Liver (tissue), 8 donors: ENCODE measurements at regions not wholly inside any gene's neighbourhood (a gene's known extent, or its start where the extent isn't known, plus 50 kb on each side); places are given as distances from the start of the nearest gene placed in this dataset.

Source experiments
- DNase-seq: peaks from one replicate; pipeline ENCODE4 v3.0.0-alpha.2; 2017; ENCODE audit warnings: low spot score
- H3K27ac ChIP-seq, 2 donors: one replicate each; pipeline ENCODE4 v1.7.0; 2013; ENCODE audit warnings: inconsistent platforms in 2 of 2, low read length in 2 of 2, control low read depth in 1 of 2, low read depth in 1 of 2, mild to moderate bottlenecking in 1 of 2
- H3K27me3 ChIP-seq, 4 donors: one replicate each; pipeline versions ENCODE4 v1.6.1 to v1.7.0; 2013; ENCODE audit warnings: low read length in 3 of 4, inconsistent platforms in 1 of 4, mild to moderate bottlenecking in 1 of 4, moderate library complexity in 1 of 4; ENCODE audit not compliant: control insufficient read depth in 4 of 4, insufficient read depth in 4 of 4
- H3K36me3 ChIP-seq, 4 donors: one replicate each; pipeline versions ENCODE4 v1.6.1 to v1.7.0; 2013; ENCODE audit warnings: low read length in 3 of 4, mild to moderate bottlenecking in 3 of 4, low read depth in 1 of 4, moderate library complexity in 1 of 4; ENCODE audit not compliant: control insufficient read depth in 4 of 4, insufficient read depth in 3 of 4
- H3K4me1 ChIP-seq, 4 donors: one replicate each; pipeline versions ENCODE4 v1.6.1 to v1.7.0; 2013; ENCODE audit warnings: low read length in 3 of 4, mild to moderate bottlenecking in 3 of 4, moderate library complexity in 1 of 4; ENCODE audit not compliant: control insufficient read depth in 4 of 4, insufficient read depth in 4 of 4
- H3K4me3 ChIP-seq, 3 donors: one replicate each; pipeline versions ENCODE4 v1.6.1 to v1.7.0; 2013; ENCODE audit warnings: low read length in 3 of 3, control low read depth in 1 of 3, low read depth in 1 of 3, mild to moderate bottlenecking in 1 of 3
- H3K9ac ChIP-seq, 2 donors: one replicate each; pipeline ENCODE4 v1.7.0; 2013; ENCODE audit warnings: low read length in 2 of 2, mild to moderate bottlenecking in 2 of 2, moderate library complexity in 2 of 2, control low read depth in 1 of 2, low read depth in 1 of 2
- H3K9me3 ChIP-seq, 4 donors: one replicate each; pipeline versions ENCODE4 v1.6.1 to v1.7.0; 2013; ENCODE audit warnings: low read length in 3 of 4; ENCODE audit not compliant: control insufficient read depth in 4 of 4
- EGR1 ChIP-seq, 2 donors: IDR thresholded peaks; 2 replicates each; pipeline ENCODE4 v1.6.1; 2016 to 2018; ENCODE audit warnings: antibody characterized with exemption in 2 of 2, low read depth in 2 of 2
- FOXA1 ChIP-seq: IDR thresholded peaks from 2 replicates; pipeline ENCODE4 v1.6.1; 2016; ENCODE audit warnings: antibody characterized with exemption
- FOXA2 ChIP-seq: IDR thresholded peaks from 2 replicates; pipeline ENCODE4 v1.6.1; 2016; ENCODE audit warnings: antibody characterized with exemption
- GABPA ChIP-seq, 2 donors: IDR thresholded peaks in 1 of 2; conservative IDR thresholded peaks in 1 of 2; 2 replicates each; pipeline ENCODE4 v1.6.1; 2016; ENCODE audit warnings: antibody characterized with exemption in 2 of 2, mild to moderate bottlenecking in 1 of 2, moderate library complexity in 1 of 2
- HNF4A ChIP-seq, 2 donors: conservative IDR thresholded peaks; 2 replicates each; pipeline ENCODE4 v1.6.1; 2016; ENCODE audit warnings: antibody characterized with exemption in 2 of 2, mild to moderate bottlenecking in 2 of 2
- HNF4G ChIP-seq: IDR thresholded peaks from 2 replicates; pipeline ENCODE4 v1.6.1; 2016; ENCODE audit warnings: antibody characterized with exemption
- JUND ChIP-seq, 2 donors: IDR thresholded peaks; 2 replicates each; pipeline ENCODE4 v1.6.1; 2016; ENCODE audit warnings: antibody characterized with exemption in 2 of 2
- NR2F2 ChIP-seq: IDR thresholded peaks from 2 replicates; pipeline ENCODE4 v1.6.1; 2016; ENCODE audit warnings: antibody characterized with exemption
- RAD21 ChIP-seq, 2 donors: IDR thresholded peaks; 2 replicates each; pipeline ENCODE4 v1.6.1; 2016; ENCODE audit warnings: antibody characterized with exemption in 2 of 2, mild to moderate bottlenecking in 2 of 2
- RXRA ChIP-seq, 2 donors: IDR thresholded peaks; 2 replicates each; pipeline ENCODE4 v1.6.1; 2017 to 2018; ENCODE audit warnings: antibody characterized with exemption in 2 of 2, mild to moderate bottlenecking in 1 of 2
- SP1 ChIP-seq: IDR thresholded peaks from 2 replicates; pipeline ENCODE4 v1.6.1; 2018; ENCODE audit warnings: antibody characterized with exemption, mild to moderate bottlenecking
- TAF1 ChIP-seq: conservative IDR thresholded peaks from 2 replicates; pipeline ENCODE4 v1.6.1; 2016; ENCODE audit warnings: antibody characterized with exemption, mild to moderate bottlenecking
- YY1 ChIP-seq: IDR thresholded peaks from 2 replicates; pipeline ENCODE4 v1.6.1; 2016; ENCODE audit warnings: antibody characterized with exemption, mild to moderate bottlenecking
- WGBS: extraction: QIAGEN DNeasy Blood & Tissue Kit; methylation state at CpG from one replicate; pipeline ENCODE4 v1.1.7; 2013; 5-methylcytosine and 5-hydroxymethylcytosine counted together
- TF ChIP-seq, protein P1 (sequence below): IDR thresholded peaks from 2 replicates; pipeline ENCODE4 v1.6.1; 2016; ENCODE audit warnings: antibody characterized with exemption
- TF ChIP-seq, protein P2 (sequence below): IDR thresholded peaks from 2 replicates; pipeline ENCODE4 v1.6.1; 2016; ENCODE audit warnings: antibody characterized with exemption
- TF ChIP-seq, protein P3 (sequence below): IDR thresholded peaks from 2 replicates; pipeline ENCODE4 v1.6.1; 2016; ENCODE audit warnings: antibody characterized with exemption, mild to moderate bottlenecking
- TF ChIP-seq, protein P4 (sequence below): IDR thresholded peaks from 2 replicates; pipeline ENCODE4 v1.6.1; 2016; ENCODE audit warnings: antibody characterized with exemption
- TF ChIP-seq, protein P5 (sequence below): fragments of 150-350 bp; IDR thresholded peaks from 2 replicates; pipeline ENCODE4 v1.5.1; 2017; ENCODE audit warnings: improper control_type of control experiment, low read depth, low read length; ENCODE audit not compliant: missing input control
- donor health status: healthy.
- donor health status: healthy.
- donor health status: healthy.
- donor health status: healthy.
- donor health status: healthy.

DNA sequence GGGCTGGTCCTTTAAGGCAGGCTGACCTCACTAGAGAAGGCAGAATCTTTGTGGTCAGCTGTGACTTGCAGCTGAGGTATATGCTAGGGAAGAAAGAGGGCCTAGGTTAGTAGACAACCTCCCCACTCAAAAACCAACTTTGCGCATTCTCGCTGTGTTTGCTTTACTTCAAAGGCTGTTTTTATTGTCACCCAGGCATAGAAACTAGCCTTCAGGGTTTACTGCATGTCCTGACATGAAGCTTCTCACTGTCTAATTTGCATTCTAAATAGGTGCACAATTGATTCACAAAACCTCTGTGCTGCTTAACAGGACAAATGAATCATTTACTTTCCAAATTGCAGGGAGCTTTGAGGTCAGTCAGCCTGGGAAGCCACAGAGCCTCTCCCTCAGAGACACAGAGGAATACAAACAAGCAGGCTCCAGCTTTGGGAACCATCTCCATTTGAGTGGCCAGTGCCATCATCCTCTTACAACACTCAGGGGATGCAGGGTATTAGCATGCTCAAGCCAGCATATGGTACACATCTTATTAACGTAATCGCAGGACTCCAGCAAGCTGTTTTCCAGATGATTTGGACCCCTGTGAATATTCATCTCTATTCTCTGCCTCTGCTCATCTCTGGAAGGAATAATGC, 596.4 kb upstream of the GHITM start:
- H3K9me3 ChIP-seq = no peaks in the 10 kb centered on the region
- no peak overlapping the region for H3K27ac ChIP-seq
- no peaks in the 10 kb centered on the region for H3K4me1 ChIP-seq
- no peaks in the 10 kb centered on the region for H3K27me3 ChIP-seq
- no peak for DNase-seq
- H3K36me3 ChIP-seq = no peaks in the 10 kb centered on the region
- no peak overlapping the region for H3K4me3 ChIP-seq
- 81% methylated on average over 4 of the region's 4 CpGs for WGBS
- TF ChIP-seq YY1 = no peak
- no peak for TF ChIP-seq RXRA (IDR thresholded peaks at IDR 0.05)
- no peak for TF ChIP-seq NR2F2
- TF ChIP-seq RAD21 (IDR thresholded peaks at IDR 0.05) = no peak
- no peak overlapping the region for H3K9ac ChIP-seq

DNA sequence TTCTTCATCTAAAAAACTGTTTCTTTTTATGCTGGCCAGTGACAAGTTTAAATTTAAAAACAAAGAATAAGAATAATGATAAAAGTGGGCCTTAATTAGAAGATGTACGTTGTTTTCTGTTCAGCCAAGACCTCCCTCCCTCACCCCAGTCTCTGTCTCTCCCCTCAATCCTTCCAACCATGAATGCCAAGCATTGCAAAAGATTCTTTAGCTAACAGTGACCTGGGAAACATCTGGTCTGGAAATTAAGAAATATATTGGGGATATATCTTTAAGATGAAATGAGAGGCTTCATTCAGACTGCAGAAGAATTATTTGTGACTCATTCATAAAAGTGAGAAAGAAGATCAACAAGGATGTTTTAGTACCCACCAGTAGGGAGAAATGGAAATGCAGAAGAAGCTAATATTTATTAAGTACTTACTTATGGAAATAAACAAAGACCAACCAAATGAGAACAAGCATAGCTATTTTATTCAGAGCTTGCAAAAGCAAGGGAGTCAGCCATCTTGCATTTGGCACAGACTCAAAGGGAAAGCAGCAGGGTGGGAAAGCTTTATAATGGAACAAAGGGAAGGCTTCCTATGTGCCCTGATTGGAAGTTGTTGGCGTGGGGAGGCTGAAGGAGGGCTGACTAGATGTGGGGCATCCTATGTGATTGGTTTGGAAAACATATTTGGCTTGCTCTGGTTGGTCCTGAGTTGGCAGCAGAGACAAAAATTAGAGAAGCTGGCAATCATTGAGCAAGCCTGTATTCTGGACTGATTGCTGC, 595.4 kb upstream of the GHITM start:
- Histone ChIP-seq H3K9ac (no peak overlapping the region), H3K9me3 (no peaks in the 10 kb centered on the region), H3K27me3 (no peaks in the 10 kb centered on the region), H3K27ac (no peak overlapping the region), H3K36me3 (no peaks in the 10 kb centered on the region), H3K4me3 (no peak overlapping the region), H3K4me1 (no peaks in the 10 kb centered on the region)
- TF ChIP-seq, protein P1, sequence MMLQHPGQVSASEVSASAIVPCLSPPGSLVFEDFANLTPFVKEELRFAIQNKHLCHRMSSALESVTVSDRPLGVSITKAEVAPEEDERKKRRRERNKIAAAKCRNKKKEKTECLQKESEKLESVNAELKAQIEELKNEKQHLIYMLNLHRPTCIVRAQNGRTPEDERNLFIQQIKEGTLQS = no peak
- TF ChIP-seq HNF4G (no peak), NR2F2 (no peak), RAD21 (IDR thresholded peaks at IDR 0.05) (no peak), JUND (IDR thresholded peaks at IDR 0.05) (no peak), GABPA (IDR thresholded peaks at IDR 0.05 in 1 of 2, conservative IDR thresholded peaks at IDR 0.05 in 1 of 2) (no peak), FOXA1 (no peak), TAF1 (no peak), FOXA2 (no peak), YY1 (no peak), EGR1 (IDR thresholded peaks at IDR 0.05; ENCODE audit: low read depth in 2 of 2) (no peak), SP1 (no peak), RXRA (IDR thresholded peaks at IDR 0.05) (no peak), HNF4A (conservative IDR thresholded peaks at IDR 0.05) (no peak)
- TF ChIP-seq, protein P2, sequence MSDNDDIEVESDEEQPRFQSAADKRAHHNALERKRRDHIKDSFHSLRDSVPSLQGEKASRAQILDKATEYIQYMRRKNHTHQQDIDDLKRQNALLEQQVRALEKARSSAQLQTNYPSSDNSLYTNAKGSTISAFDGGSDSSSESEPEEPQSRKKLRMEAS = no peak
- TF ChIP-seq, protein P3, sequence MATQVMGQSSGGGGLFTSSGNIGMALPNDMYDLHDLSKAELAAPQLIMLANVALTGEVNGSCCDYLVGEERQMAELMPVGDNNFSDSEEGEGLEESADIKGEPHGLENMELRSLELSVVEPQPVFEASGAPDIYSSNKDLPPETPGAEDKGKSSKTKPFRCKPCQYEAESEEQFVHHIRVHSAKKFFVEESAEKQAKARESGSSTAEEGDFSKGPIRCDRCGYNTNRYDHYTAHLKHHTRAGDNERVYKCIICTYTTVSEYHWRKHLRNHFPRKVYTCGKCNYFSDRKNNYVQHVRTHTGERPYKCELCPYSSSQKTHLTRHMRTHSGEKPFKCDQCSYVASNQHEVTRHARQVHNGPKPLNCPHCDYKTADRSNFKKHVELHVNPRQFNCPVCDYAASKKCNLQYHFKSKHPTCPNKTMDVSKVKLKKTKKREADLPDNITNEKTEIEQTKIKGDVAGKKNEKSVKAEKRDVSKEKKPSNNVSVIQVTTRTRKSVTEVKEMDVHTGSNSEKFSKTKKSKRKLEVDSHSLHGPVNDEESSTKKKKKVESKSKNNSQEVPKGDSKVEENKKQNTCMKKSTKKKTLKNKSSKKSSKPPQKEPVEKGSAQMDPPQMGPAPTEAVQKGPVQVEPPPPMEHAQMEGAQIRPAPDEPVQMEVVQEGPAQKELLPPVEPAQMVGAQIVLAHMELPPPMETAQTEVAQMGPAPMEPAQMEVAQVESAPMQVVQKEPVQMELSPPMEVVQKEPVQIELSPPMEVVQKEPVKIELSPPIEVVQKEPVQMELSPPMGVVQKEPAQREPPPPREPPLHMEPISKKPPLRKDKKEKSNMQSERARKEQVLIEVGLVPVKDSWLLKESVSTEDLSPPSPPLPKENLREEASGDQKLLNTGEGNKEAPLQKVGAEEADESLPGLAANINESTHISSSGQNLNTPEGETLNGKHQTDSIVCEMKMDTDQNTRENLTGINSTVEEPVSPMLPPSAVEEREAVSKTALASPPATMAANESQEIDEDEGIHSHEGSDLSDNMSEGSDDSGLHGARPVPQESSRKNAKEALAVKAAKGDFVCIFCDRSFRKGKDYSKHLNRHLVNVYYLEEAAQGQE = no peak
- TF ChIP-seq, protein P4, sequence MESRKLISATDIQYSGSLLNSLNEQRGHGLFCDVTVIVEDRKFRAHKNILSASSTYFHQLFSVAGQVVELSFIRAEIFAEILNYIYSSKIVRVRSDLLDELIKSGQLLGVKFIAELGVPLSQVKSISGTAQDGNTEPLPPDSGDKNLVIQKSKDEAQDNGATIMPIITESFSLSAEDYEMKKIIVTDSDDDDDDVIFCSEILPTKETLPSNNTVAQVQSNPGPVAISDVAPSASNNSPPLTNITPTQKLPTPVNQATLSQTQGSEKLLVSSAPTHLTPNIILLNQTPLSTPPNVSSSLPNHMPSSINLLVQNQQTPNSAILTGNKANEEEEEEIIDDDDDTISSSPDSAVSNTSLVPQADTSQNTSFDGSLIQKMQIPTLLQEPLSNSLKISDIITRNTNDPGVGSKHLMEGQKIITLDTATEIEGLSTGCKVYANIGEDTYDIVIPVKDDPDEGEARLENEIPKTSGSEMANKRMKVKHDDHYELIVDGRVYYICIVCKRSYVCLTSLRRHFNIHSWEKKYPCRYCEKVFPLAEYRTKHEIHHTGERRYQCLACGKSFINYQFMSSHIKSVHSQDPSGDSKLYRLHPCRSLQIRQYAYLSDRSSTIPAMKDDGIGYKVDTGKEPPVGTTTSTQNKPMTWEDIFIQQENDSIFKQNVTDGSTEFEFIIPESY = no peak
- TF ChIP-seq, protein P5, sequence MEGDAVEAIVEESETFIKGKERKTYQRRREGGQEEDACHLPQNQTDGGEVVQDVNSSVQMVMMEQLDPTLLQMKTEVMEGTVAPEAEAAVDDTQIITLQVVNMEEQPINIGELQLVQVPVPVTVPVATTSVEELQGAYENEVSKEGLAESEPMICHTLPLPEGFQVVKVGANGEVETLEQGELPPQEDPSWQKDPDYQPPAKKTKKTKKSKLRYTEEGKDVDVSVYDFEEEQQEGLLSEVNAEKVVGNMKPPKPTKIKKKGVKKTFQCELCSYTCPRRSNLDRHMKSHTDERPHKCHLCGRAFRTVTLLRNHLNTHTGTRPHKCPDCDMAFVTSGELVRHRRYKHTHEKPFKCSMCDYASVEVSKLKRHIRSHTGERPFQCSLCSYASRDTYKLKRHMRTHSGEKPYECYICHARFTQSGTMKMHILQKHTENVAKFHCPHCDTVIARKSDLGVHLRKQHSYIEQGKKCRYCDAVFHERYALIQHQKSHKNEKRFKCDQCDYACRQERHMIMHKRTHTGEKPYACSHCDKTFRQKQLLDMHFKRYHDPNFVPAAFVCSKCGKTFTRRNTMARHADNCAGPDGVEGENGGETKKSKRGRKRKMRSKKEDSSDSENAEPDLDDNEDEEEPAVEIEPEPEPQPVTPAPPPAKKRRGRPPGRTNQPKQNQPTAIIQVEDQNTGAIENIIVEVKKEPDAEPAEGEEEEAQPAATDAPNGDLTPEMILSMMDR = no peak
- DNase-seq = no peak
- 69% methylated on average over 2 of the region's 2 CpGs for WGBS
